T-cell (primary cell): ENCODE measurements at regions not wholly inside any gene's neighbourhood (a gene's known extent, or its start where the extent isn't known, plus 50 kb on each side); places are given as distances from the start of the nearest gene placed in this dataset.

Source experiments
- ATAC-seq, 4 experiments: fragments of 200-7000 bp in 3 of 4; fragments of 150-1000 bp in 1 of 4; cut with Tn5 transposase; replicated peaks in 1 of 4; 1 replicate in 3 of 4; 2 replicates in 1 of 4; pipeline ENCODE4 v1.10.0; 2021; ENCODE audit warnings: moderate library complexity in 3 of 4, mild to moderate bottlenecking in 2 of 4, moderate number of reproducible peaks in 1 of 4
- CTCF ChIA-PET, 2 donors: fragments of 300-600 bp; sonication (Branson Sonifier 250); formaldehyde crosslinking; loops; one replicate each; lab custom pipeline; 2022; ENCODE audit warnings: antibody characterized with exemption in 2 of 2; lab: Charles Lee
- POLR2A ChIA-PET, 2 donors: fragments of 300-600 bp; sonication (Branson Sonifier 250); formaldehyde crosslinking; loops; one replicate each; lab custom pipeline; 2022; ENCODE audit warnings: antibody characterized with exemption in 2 of 2; lab: Charles Lee
- DNase-seq, 35 experiments: peaks; one replicate each; pipeline versions ENCODE4 v3.0.0 to v3.0.0-alpha.2; 2013 to 2023
- H3K27ac ChIP-seq: one replicate; pipeline ENCODE4 v1.5.1; 2013; ENCODE audit warnings: low read length
- H3K27me3 ChIP-seq, 2 experiments: replicated peaks in 1 of 2; 1 replicate in 1 of 2; 2 replicates in 1 of 2; pipeline versions ENCODE4 v1.6.1 to v1.7.0; 2013; ENCODE audit warnings: low read length in 1 of 2, mixed read lengths in 1 of 2; ENCODE audit not compliant: control insufficient read depth in 2 of 2, insufficient read depth in 2 of 2; ENCODE audit errors: extremely low read depth in 1 of 2
- H3K36me3 ChIP-seq, 2 donors: 1 replicate in 1 of 2; 2 replicates in 1 of 2; pipeline versions ENCODE4 v1.6.1 to v1.7.0; 2013; ENCODE audit warnings: low read length in 1 of 2; ENCODE audit not compliant: control insufficient read depth in 2 of 2, insufficient read depth in 1 of 2; ENCODE audit errors: extremely low read depth in 1 of 2
- H3K4me1 ChIP-seq, 2 experiments: 1 replicate in 1 of 2; 2 replicates in 1 of 2; pipeline versions ENCODE4 v1.6.1 to v1.7.0; 2013; ENCODE audit warnings: low read length in 2 of 2, mixed read lengths in 1 of 2; ENCODE audit not compliant: insufficient read depth in 2 of 2, control insufficient read depth in 1 of 2; ENCODE audit errors: extremely low read depth in 1 of 2
- H3K4me3 ChIP-seq, 2 donors: 1 replicate in 1 of 2; 2 replicates in 1 of 2; pipeline versions ENCODE4 v1.5.1 to v1.7.0; 2013; ENCODE audit warnings: mild to moderate bottlenecking in 2 of 2, low read length in 1 of 2, moderate library complexity in 1 of 2; ENCODE audit not compliant: control insufficient read depth in 1 of 2; ENCODE audit errors: extremely low read depth in 1 of 2
- H3K9me3 ChIP-seq: 2 replicates; pipeline ENCODE4 v1.7.0; 2013
- H3K27ac Mint-ChIP-seq, 2 donors: one replicate each; pipeline ENCODE4 v1.8.0; 2020 to 2021; ENCODE audit warnings: mild to moderate bottlenecking in 2 of 2, mixed read lengths in 2 of 2
- H3K27me3 Mint-ChIP-seq, 2 donors: one replicate each; pipeline ENCODE4 v1.8.0; 2021 to 2022; ENCODE audit warnings: mixed read lengths in 2 of 2
- H3K36me3 Mint-ChIP-seq: one replicate; pipeline ENCODE4 v1.8.0; 2021; ENCODE audit warnings: mixed read lengths
- H3K4me1 Mint-ChIP-seq, 3 donors: one replicate each; pipeline ENCODE4 v1.8.0; 2020 to 2022; ENCODE audit warnings: mixed read lengths in 3 of 3, mild to moderate bottlenecking in 1 of 3
- H3K4me3 Mint-ChIP-seq, 3 donors: one replicate each; pipeline ENCODE4 v1.8.0; 2020 to 2022; ENCODE audit warnings: mild to moderate bottlenecking in 3 of 3, mixed read lengths in 3 of 3, moderate library complexity in 3 of 3
- H3K9me3 Mint-ChIP-seq, 3 donors: one replicate each; pipeline ENCODE4 v1.8.0; 2020 to 2022; ENCODE audit warnings: mixed read lengths in 3 of 3
- WGBS: methylation state at CpG from one replicate; pipeline ENCODE4 v1.1.5; 2013; ENCODE audit warnings: missing lambda C conversion rate; ENCODE audit not compliant: insufficient coverage; 5-methylcytosine and 5-hydroxymethylcytosine counted together

DNA sequence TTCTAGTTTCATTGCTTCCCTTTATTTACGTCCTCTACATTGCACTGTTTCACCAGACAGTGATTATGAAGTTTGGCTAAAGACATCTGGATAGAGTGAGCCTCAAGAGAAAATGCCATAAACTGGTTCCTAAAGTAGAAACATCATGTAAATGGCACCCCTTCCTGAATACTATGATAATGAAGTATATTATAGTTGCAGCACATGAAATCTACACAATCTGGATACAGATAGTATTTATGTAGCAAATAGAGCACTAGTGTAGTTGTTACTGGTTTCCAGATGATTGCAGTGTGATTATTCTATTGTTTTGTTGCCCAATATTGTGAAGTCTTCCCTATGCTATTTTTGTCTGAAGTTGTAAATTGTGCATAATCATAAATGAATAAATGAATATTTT lies 2786.9 kb upstream of the PCDH20 start:
- POLR2A ChIA-PET: no interaction called here
- H3K4me3 Mint-ChIP-seq: no peak overlapping the region
- H3K4me3 ChIP-seq: no peak overlapping the region

GRCh38 chr13:64197232-64197631 lies 2781.6 kb upstream of the PCDH20 start:
- H3K9me3 Mint-ChIP-seq: peaks cover 4 to 11% (median 4%) of the 10 kb centered on the region in 3 donors
- no peaks in the 10 kb centered on the region for H3K36me3 ChIP-seq
- CTCF ChIA-PET: no interaction called here
- no peaks in the 10 kb centered on the region for H3K27me3 ChIP-seq
- DNase-seq: no peak
- H3K27ac Mint-ChIP-seq: no peak overlapping the region
- H3K9me3 ChIP-seq: no peaks in the 10 kb centered on the region
- no peaks in the 10 kb centered on the region for H3K36me3 Mint-ChIP-seq
- no peak for ATAC-seq
- POLR2A ChIA-PET: no interaction called here
- no peaks in the 10 kb centered on the region for H3K4me1 Mint-ChIP-seq
- H3K4me3 Mint-ChIP-seq: no peak overlapping the region
- H3K27me3 Mint-ChIP-seq: no peaks in the 10 kb centered on the region
- no peaks in the 10 kb centered on the region for H3K4me1 ChIP-seq
- H3K4me3 ChIP-seq: no peak overlapping the region
- H3K27ac ChIP-seq: no peak overlapping the region

More for the DNA sequence above, 2786.9 kb upstream of the PCDH20 start:
- Mint-ChIP-seq H3K27ac (no peak overlapping the region), H3K9me3 (peaks cover 0 to 11% (median 11%) of the 10 kb centered on the region in 3 donors), H3K27me3 (no peaks in the 10 kb centered on the region), H3K36me3 (no peaks in the 10 kb centered on the region), H3K4me1 (no peaks in the 10 kb centered on the region)
- ATAC-seq (no peak), DNase-seq (no peak)
- H3K27me3 ChIP-seq: no peaks in the 10 kb centered on the region
- WGBS: no CpG with 5 or more reads among the region's 1 CpG
- CTCF ChIA-PET: no interaction called here
- H3K4me1 ChIP-seq: no peaks in the 10 kb centered on the region
- H3K9me3 ChIP-seq: no peaks in the 10 kb centered on the region
- no peaks in the 10 kb centered on the region for H3K36me3 ChIP-seq
- no peak overlapping the region for H3K27ac ChIP-seq

GRCh38 chr13:64186503-64187250 lies 2771.0 kb upstream of the PCDH20 start:
- no peak overlapping the region for H3K4me3 ChIP-seq
- POLR2A ChIA-PET: no interaction called here
- H3K27me3 ChIP-seq: no peaks in the 10 kb centered on the region
- H3K27ac Mint-ChIP-seq: no peak overlapping the region
- no peaks in the 10 kb centered on the region for H3K36me3 ChIP-seq
- no peaks in the 10 kb centered on the region for H3K4me1 Mint-ChIP-seq
- DNase-seq: no peak
- H3K27ac ChIP-seq: no peak overlapping the region
- H3K4me1 ChIP-seq: no peaks in the 10 kb centered on the region
- CTCF ChIA-PET: no interaction called here
- no peak overlapping the region for H3K4me3 Mint-ChIP-seq
- peaks cover 9 to 34% (median 21%) of the 10 kb centered on the region in 3 donors for H3K9me3 Mint-ChIP-seq
- no peaks in the 10 kb centered on the region for H3K36me3 Mint-ChIP-seq
- no peaks in the 10 kb centered on the region for H3K27me3 Mint-ChIP-seq
- H3K9me3 ChIP-seq: no peaks in the 10 kb centered on the region
- no CpG with 5 or more reads among the region's 2 CpGs for WGBS
- ATAC-seq: no peak

DNA sequence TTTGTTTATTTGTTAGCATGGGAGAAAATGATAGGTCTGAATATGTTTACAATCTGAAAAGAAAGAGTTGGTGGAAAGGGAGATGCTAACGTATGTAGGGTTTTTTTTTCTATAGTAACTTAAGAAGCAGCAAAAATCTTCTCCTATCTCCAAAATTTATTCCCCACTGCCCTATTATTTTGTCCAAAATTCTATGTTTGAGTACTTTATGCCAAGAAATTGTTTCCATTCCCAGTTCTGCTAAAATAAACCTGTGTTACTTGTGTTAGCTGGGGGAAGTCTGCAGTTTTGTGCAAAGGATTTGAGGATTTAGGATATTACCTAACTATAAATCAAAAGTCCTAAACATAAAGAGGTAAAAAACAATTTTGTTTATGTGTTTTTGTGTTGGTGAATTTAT lies 2770.4 kb upstream of the PCDH20 start:
- Histone ChIP-seq H3K4me3 (no peak overlapping the region), H3K27me3 (no peaks in the 10 kb centered on the region), H3K9me3 (no peaks in the 10 kb centered on the region), H3K27ac (no peak overlapping the region), H3K36me3 (no peaks in the 10 kb centered on the region), H3K4me1 (no peaks in the 10 kb centered on the region)
- WGBS: no CpG with 5 or more reads among the region's 1 CpG
- Mint-ChIP-seq H3K27me3 (no peaks in the 10 kb centered on the region), H3K4me1 (no peaks in the 10 kb centered on the region), H3K36me3 (no peaks in the 10 kb centered on the region), H3K9me3 (peaks cover 9 to 34% (median 21%) of the 10 kb centered on the region in 3 donors), H3K4me3 (no peak overlapping the region), H3K27ac (no peak overlapping the region)
- DNase-seq (no peak), ATAC-seq (no peak)
- ChIA-PET POLR2A (no interaction called here), CTCF (no interaction called here)

DNA sequence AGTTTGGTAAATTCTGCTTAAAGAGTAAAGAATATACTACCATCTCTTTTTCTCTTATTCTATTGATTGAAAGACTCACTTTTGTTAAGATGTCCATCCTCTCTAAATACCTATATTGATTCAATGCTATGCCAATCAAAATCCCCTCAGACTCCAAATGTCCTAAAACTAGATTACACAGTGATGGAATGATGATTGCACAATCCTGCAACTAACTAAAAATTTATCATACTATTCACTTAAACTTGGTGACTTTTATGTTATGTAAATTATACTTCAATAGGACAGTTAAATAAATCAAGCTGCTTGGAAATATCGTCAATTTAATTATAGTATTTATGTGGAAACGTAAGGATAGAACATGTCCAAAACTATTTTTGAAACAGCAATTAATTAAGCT lies 2765.1 kb upstream of the PCDH20 start:
- POLR2A ChIA-PET: no interaction called here
- Mint-ChIP-seq H3K4me3 (no peak overlapping the region), H3K9me3 (peaks cover 5 to 25% (median 18%) of the 10 kb centered on the region in 3 donors)

GRCh38 chr13:64165826-64166225 lies 2750.2 kb upstream of the PCDH20 start:
- ChIA-PET CTCF (no interaction called here), POLR2A (interaction anchor here in 1 of 2 donors (0.7 kb wide), 1 partner anchor 809 kb away, joined by 3 read pairs; no protein-coding TSS in a partner anchor)
- 67% methylated on average over 1 of the region's 1 CpG for WGBS
- no peak overlapping the region for H3K27ac Mint-ChIP-seq
- no peaks in the 10 kb centered on the region for H3K4me1 Mint-ChIP-seq
- Histone ChIP-seq H3K27me3 (no peaks in the 10 kb centered on the region), H3K27ac (no peak overlapping the region), H3K36me3 (no peaks in the 10 kb centered on the region), H3K9me3 (no peaks in the 10 kb centered on the region), H3K4me3 (no peak overlapping the region), H3K4me1 (no peaks in the 10 kb centered on the region)
- H3K4me3 Mint-ChIP-seq: no peak overlapping the region
- ATAC-seq: no peak
- peaks cover 5 to 16% (median 7%) of the 10 kb centered on the region in 3 donors for H3K9me3 Mint-ChIP-seq
- DNase-seq: no peak
- H3K27me3 Mint-ChIP-seq: no peaks in the 10 kb centered on the region
- H3K36me3 Mint-ChIP-seq: no peaks in the 10 kb centered on the region

More for the DNA sequence above, 2765.1 kb upstream of the PCDH20 start:
- H3K4me3 ChIP-seq: no peak overlapping the region
- H3K9me3 ChIP-seq: no peaks in the 10 kb centered on the region
- no peak overlapping the region for H3K27ac ChIP-seq
- no peaks in the 10 kb centered on the region for H3K36me3 ChIP-seq
- CTCF ChIA-PET: no interaction called here
- no CpG with 5 or more reads among the region's 2 CpGs for WGBS
- no peak overlapping the region for H3K27ac Mint-ChIP-seq
- no peak for DNase-seq
- no peaks in the 10 kb centered on the region for H3K27me3 Mint-ChIP-seq
- no peaks in the 10 kb centered on the region for H3K36me3 Mint-ChIP-seq
- ATAC-seq: no peak
- H3K27me3 ChIP-seq: no peaks in the 10 kb centered on the region
- no peaks in the 10 kb centered on the region for H3K4me1 Mint-ChIP-seq
- no peaks in the 10 kb centered on the region for H3K4me1 ChIP-seq
